AG08396 (cell line): ENCODE measurements at regions not wholly inside any gene's neighbourhood (a gene's known extent, or its start where the extent isn't known, plus 50 kb on each side); places are given as distances from the start of the nearest gene placed in this dataset.
"Not testable (repeated sequence)": the region's sequence is repeated elsewhere in the genome, so short reads cannot be mapped to it uniquely, and the experiment has no call there.

Experiments
- DNase-seq: peaks from one replicate; pipeline ENCODE4 v3.0.0; 2012; ENCODE audit warnings: low spot score, mixed read lengths

- no peak for DNase-seq
These were observed 261.5 kb downstream of the TLE1 start for GRCh38 chr9:81427870-81428269.

- no peak for DNase-seq
These were observed 264.9 kb downstream of the TLE1 start for GRCh38 chr9:81424431-81424830.

GRCh38 chr9:81423589-81424326 is 265.6 kb downstream of the TLE1 start:
- no peak for DNase-seq

GRCh38 chr9:81421090-81421489 is 268.3 kb downstream of the TLE1 start:
- not testable (repeated sequence) for DNase-seq

GRCh38 chr9:81420024-81420423 is 269.3 kb downstream of the TLE1 start:
- DNase-seq = no peak

GRCh38 chr9:81417941-81418340 is 271.4 kb downstream of the TLE1 start:
- no peak for DNase-seq

- no peak for DNase-seq
These were observed 272.1 kb downstream of the TLE1 start for GRCh38 chr9:81417299-81417675.

- DNase-seq = peak; percentile 18
These were observed 272.7 kb downstream of the TLE1 start for GRCh38 chr9:81416476-81417298.

- DNase-seq = no peak
These were observed 274.5 kb downstream of the TLE1 start for GRCh38 chr9:81414836-81415235.

GRCh38 chr9:81411961-81412360 is 277.4 kb downstream of the TLE1 start:
- no peak for DNase-seq

GRCh38 chr9:81410201-81410600 is 279.1 kb downstream of the TLE1 start:
- peak; percentile 47 for DNase-seq

- DNase-seq = no peak
These were observed 280.4 kb downstream of the TLE1 start for GRCh38 chr9:81408951-81409350.

- DNase-seq = no peak
These were observed 284.3 kb downstream of the TLE1 start for GRCh38 chr9:81404931-81405598.

GRCh38 chr9:81397481-81398381 is 291.6 kb downstream of the TLE1 start:
- DNase-seq = no peak

- no peak for DNase-seq
These were observed 292.8 kb downstream of the TLE1 start for GRCh38 chr9:81396528-81396927.

- no peak for DNase-seq
These were observed 293.7 kb downstream of the TLE1 start for GRCh38 chr9:81395676-81396054.

- DNase-seq = no peak
These were observed 294.3 kb downstream of the TLE1 start for GRCh38 chr9:81394881-81395675.

GRCh38 chr9:81393985-81394811 is 295.1 kb downstream of the TLE1 start:
- DNase-seq = no peak

- DNase-seq = no peak
These were observed 297.9 kb downstream of the TLE1 start for GRCh38 chr9:81391457-81391825.

- DNase-seq = no peak
These were observed 298.4 kb downstream of the TLE1 start for GRCh38 chr9:81390792-81391456.
